K562 (cell line): ENCODE measurements at regions not wholly inside any gene's neighbourhood (a gene's known extent, or its start where the extent isn't known, plus 50 kb on each side); places are given as distances from the start of the nearest gene placed in this dataset.

Experiments
- ATAC-seq: fragments of 200-7000 bp; cut with Tn5 transposase; 3 replicates; pipeline ENCODE4 v1.9.1; 2020; ENCODE audit warnings: moderate library complexity
- BruUV-seq: library from RNA; stranded (reverse); fragments of 400-500 nt; replicated peaks from 2 replicates; lab custom pipeline; 2021; lab: Mats Ljungman, UMichigan
- CTCF ChIA-PET: fragments of 300-600 bp; formaldehyde crosslinking; extraction: SDS; loops from one replicate; lab custom pipeline; 2021; ENCODE audit warnings: low intra/inter-chr PET ratio; lab: Yijun Ruan, JAX
- POLR2A ChIA-PET: fragments of 300-600, 350-650 bp; sonication (Branson Sonifier 250); formaldehyde crosslinking; extraction: SDS; loops from one replicate; lab custom pipeline; 2021; ENCODE audit warnings: antibody characterized with exemption, inconsistent platforms; lab: Yijun Ruan, JAX
- DNase-seq, 4 experiments: peaks; one replicate each; pipeline versions ENCODE4 v3.0.0 to v3.0.0-alpha.2; 2011 to 2018; ENCODE audit warnings: low spot score in 3 of 4, mixed read lengths in 3 of 4; ENCODE audit errors: extremely low read depth in 1 of 4
- FAIRE-seq: peaks from 2 replicates; lab custom pipeline; 2011; peaks lifted over from hg19 to GRCh38; lab: Jason Lieb, UNC
- H2AFZ ChIP-seq: 2 replicates; pipeline ENCODE4 v1.6.0; 2011; ENCODE audit warnings: low read depth, low read length, control low read depth, inconsistent platforms
- H3K27ac ChIP-seq: fragments of 200-600 bp; 3 replicates; pipeline ENCODE4 v1.8.0; 2011; ENCODE audit warnings: low read depth, mild to moderate bottlenecking, control low read depth, inconsistent platforms, low read length, moderate library complexity, mixed read lengths; ENCODE audit errors: extremely low read depth
- H3K27me3 ChIP-seq, 2 experiments: fragments of 300-600 bp in 1 of 2; 2 replicates in 1 of 2; 3 replicates in 1 of 2; pipeline versions ENCODE4 v1.6.0 to v1.8.0; 2011; ENCODE audit warnings: inconsistent platforms in 2 of 2, low read length in 2 of 2, mild to moderate bottlenecking in 1 of 2, mixed read lengths in 1 of 2, moderate library complexity in 1 of 2; ENCODE audit not compliant: control insufficient read depth in 2 of 2, insufficient read depth in 2 of 2
- H3K36me3 ChIP-seq: fragments of 300-600 bp; 3 replicates; pipeline ENCODE4 v1.8.0; 2011; ENCODE audit warnings: mild to moderate bottlenecking, low read length, inconsistent platforms; ENCODE audit not compliant: control insufficient read depth, insufficient read depth
- H3K4me1 ChIP-seq, 2 experiments: fragments of 200-600 bp in 1 of 2; replicated peaks in 1 of 2; 2 replicates in 1 of 2; 3 replicates in 1 of 2; pipeline versions ENCODE4 v1.5.1 to v1.8.0; 2011; ENCODE audit warnings: inconsistent platforms in 2 of 2, low read length in 2 of 2, mild to moderate bottlenecking in 1 of 2, mixed read lengths in 1 of 2, moderate library complexity in 1 of 2; ENCODE audit not compliant: control insufficient read depth in 2 of 2, insufficient read depth in 2 of 2
- H3K4me2 ChIP-seq: 2 replicates; pipeline ENCODE4 v1.6.1; 2011; ENCODE audit warnings: low read length, control low read depth, inconsistent platforms, mixed read lengths; ENCODE audit not compliant: insufficient read depth
- H3K4me3 ChIP-seq: fragments of 200-600 bp; sonication (generic), shearing (Covaris generic); 2 replicates; pipeline ENCODE4 v1.5.1; 2016; ENCODE audit warnings: control low read depth, inconsistent platforms
- H3K79me2 ChIP-seq: fragments of 200-600 bp; 3 replicates; pipeline ENCODE4 v1.8.0; 2011; ENCODE audit warnings: low read length, inconsistent platforms; ENCODE audit not compliant: control insufficient read depth, insufficient read depth
- H3K9ac ChIP-seq, 2 experiments: 2 replicates each; pipeline versions ENCODE4 v1.6.0 to v1.6.1; 2011; ENCODE audit warnings: low read depth in 2 of 2, low read length in 2 of 2, control low read depth in 1 of 2, inconsistent platforms in 1 of 2, mild to moderate bottlenecking in 1 of 2, mixed read lengths in 1 of 2; ENCODE audit not compliant: insufficient read depth in 1 of 2
- H3K9me1 ChIP-seq: one replicate; pipeline ENCODE4 v1.6.0; 2011; ENCODE audit warnings: inconsistent platforms, mild to moderate bottlenecking, low read length, moderate library complexity; ENCODE audit not compliant: control insufficient read depth, insufficient read depth
- H3K9me3 ChIP-seq: replicated peaks from 2 replicates; pipeline ENCODE4 v1.5.1; 2011; ENCODE audit warnings: low read depth, low read length, inconsistent platforms; ENCODE audit not compliant: control insufficient read depth, insufficient read depth
- H4K20me1 ChIP-seq: replicated peaks from 2 replicates; pipeline ENCODE4 v1.6.1; 2011; ENCODE audit warnings: low read length, inconsistent platforms, mixed read lengths; ENCODE audit not compliant: control insufficient read depth, insufficient read depth
- HDGF ChIP-seq: fragments of 450-650 bp; IDR thresholded peaks from 2 replicates; pipeline ENCODE4 v1.6.1; 2016
- HIVEP1 ChIP-seq: fragments of 250-450 bp; sonication (Bioruptor Pico); IDR thresholded peaks from 2 replicates; pipeline ENCODE4 v1.4.0; 2020; ENCODE audit warnings: mild to moderate bottlenecking
- HNRNPLL ChIP-seq: fragments of 200-400 bp; formaldehyde crosslinking; IDR thresholded peaks from 2 replicates; pipeline ENCODE4 v1.6.1; 2017; ENCODE audit warnings: low read length, low read depth, mild to moderate bottlenecking; ENCODE audit not compliant: poor library complexity, severe bottlenecking
- MCM5 ChIP-seq: fragments of 450-650 bp; IDR thresholded peaks from 2 replicates; pipeline ENCODE4 v1.6.1; 2016; ENCODE audit warnings: low read depth
- MIER1 ChIP-seq: fragments of 450-650 bp; IDR thresholded peaks from 2 replicates; pipeline ENCODE4 v1.6.1; 2016; ENCODE audit warnings: antibody characterized with exemption, mild to moderate bottlenecking, low read depth
- TAL1 ChIP-seq: fragments of 450-650 bp; IDR thresholded peaks from 2 replicates; pipeline ENCODE4 v1.6.1; 2016; ENCODE audit warnings: mild to moderate bottlenecking
- XRCC3 ChIP-seq: fragments of 450-650 bp; IDR thresholded peaks from 2 replicates; pipeline ENCODE4 v1.6.1; 2017; ENCODE audit warnings: mild to moderate bottlenecking, moderate library complexity
- WGBS: fragments of 100-300 bp; shearing (Covaris generic); methylation state at CpG from one replicate; pipeline ENCODE4 v1.1.6; 2016; ENCODE audit warnings: low coverage, mixed read lengths; ENCODE audit not compliant: insufficient coverage; ENCODE audit errors: missing lambda C conversion rate; 5-methylcytosine and 5-hydroxymethylcytosine counted together
- in situ Hi-C: fragments of 300-500 bp; cut with MboI; formaldehyde crosslinking; loops from 4 replicates; pipeline ENCODE4 v1.15.0; 2018; ENCODE audit warnings: inconsistent platforms, mixed read lengths
- intact Hi-C: fragments of 100-400 bp; cut with micrococcal nuclease; formaldehyde crosslinking; loops from 2 replicates; pipeline ENCODE4 v1.14.2; 2022
- TF ChIP-seq, protein P1 (sequence below): IDR thresholded peaks from 3 replicates; pipeline ENCODE4 v1.6.1; 2011; ENCODE audit warnings: borderline replicate concordance, mild to moderate bottlenecking; ENCODE audit not compliant: insufficient read length, insufficient read depth

DNA sequence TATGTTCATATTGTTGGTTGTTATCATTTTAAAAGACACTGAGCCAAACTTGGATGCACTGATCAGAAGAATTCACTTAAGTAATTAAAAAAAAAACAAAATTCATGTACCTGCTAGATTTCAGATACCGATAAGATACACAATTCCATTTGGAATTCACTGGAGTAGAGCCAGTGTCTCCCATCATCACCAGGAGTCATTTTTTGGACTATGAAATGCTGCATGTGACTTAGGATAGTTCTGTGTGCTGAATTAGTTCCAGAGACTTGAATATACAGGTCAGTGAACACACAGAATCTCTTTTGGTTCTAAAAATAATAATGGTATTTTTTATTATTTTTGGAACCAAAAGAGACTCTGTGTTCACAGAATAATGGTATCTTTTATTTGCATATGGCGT is 482.6 kb upstream of the PIK3R1 start:
- FAIRE-seq (no peak), DNase-seq (no peak), ATAC-seq (no peak)
- Histone ChIP-seq H3K27ac (no peak overlapping the region), H3K79me2 (no peaks in the 10 kb centered on the region), H3K4me3 (no peak overlapping the region), H3K36me3 (no peaks in the 10 kb centered on the region), H3K9ac (no peak overlapping the region), H3K9me3 (no peaks in the 10 kb centered on the region), H3K4me2 (no peak overlapping the region), H2AFZ (no peak overlapping the region), H3K9me1 (no peaks in the 10 kb centered on the region), H3K27me3 (no peaks in the 10 kb centered on the region), H3K4me1 (no peaks in the 10 kb centered on the region), H4K20me1 (no peaks in the 10 kb centered on the region)
- in situ Hi-C loops = no loop called here
- no peak for TF ChIP-seq HIVEP1 (CRISPR knock-in tag)
- no peak for TF ChIP-seq TAL1
- no peak for TF ChIP-seq HDGF
- TF ChIP-seq HNRNPLL = no peak
- no peak for TF ChIP-seq XRCC3
- no peak for TF ChIP-seq MCM5
- TF ChIP-seq, protein P1, sequence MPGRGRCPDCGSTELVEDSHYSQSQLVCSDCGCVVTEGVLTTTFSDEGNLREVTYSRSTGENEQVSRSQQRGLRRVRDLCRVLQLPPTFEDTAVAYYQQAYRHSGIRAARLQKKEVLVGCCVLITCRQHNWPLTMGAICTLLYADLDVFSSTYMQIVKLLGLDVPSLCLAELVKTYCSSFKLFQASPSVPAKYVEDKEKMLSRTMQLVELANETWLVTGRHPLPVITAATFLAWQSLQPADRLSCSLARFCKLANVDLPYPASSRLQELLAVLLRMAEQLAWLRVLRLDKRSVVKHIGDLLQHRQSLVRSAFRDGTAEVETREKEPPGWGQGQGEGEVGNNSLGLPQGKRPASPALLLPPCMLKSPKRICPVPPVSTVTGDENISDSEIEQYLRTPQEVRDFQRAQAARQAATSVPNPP = no peak
- TF ChIP-seq MIER1 = no peak
- ChIA-PET POLR2A (no interaction called here), CTCF (no interaction called here)
- WGBS = 17% methylated on average over 2 of the region's 2 CpGs
- BruUV-seq = no TSS peak
- intact Hi-C loops = no loop called here
